Testis (tissue), 2 donors: ENCODE measurements at regions not wholly inside any gene's neighbourhood (a gene's known extent, or its start where the extent isn't known, plus 50 kb on each side); places are given as distances from the start of the nearest gene placed in this dataset.

Source experiments
- CTCF ChIP-seq, 3 experiments: fragments of 450-650 bp in 2 of 3; fragments of 200-600 bp in 1 of 3; sonication (generic) in 1 of 3; IDR thresholded peaks; one replicate each; pipeline ENCODE4 v1.5.1; 2016 to 2019; ENCODE audit warnings: antibody characterized with exemption in 3 of 3, mild to moderate bottlenecking in 2 of 3, moderate library complexity in 1 of 3
- POLR2A ChIP-seq: fragments of 450-650 bp; IDR thresholded peaks from one replicate; pipeline ENCODE4 v1.6.1; 2017; ENCODE audit warnings: antibody characterized with exemption, mild to moderate bottlenecking, moderate library complexity

- TF ChIP-seq CTCF (IDR thresholded peaks at IDR 0.05) = no peak
- TF ChIP-seq POLR2A = no peak
Measured at GRCh38 chr21:21675601-21676000, 677.4 kb downstream of the NCAM2 start.
